Neural cell (in vitro differentiated cells): ENCODE measurements at regions not wholly inside any gene's neighbourhood (a gene's known extent, or its start where the extent isn't known, plus 50 kb on each side); places are given as distances from the start of the nearest gene placed in this dataset.

ENCODE experiments used
- H2AFZ ChIP-seq: fragments of 200-600, 300-800 bp; sonication (generic), shearing (Covaris generic); 2 replicates; pipeline ENCODE4 v1.6.0; 2014; ENCODE audit warnings: low read depth, mild to moderate bottlenecking, antibody characterized with exemption, low read length, moderate library complexity
- H3F3A ChIP-seq: fragments of 200-600 bp; shearing (Covaris generic); 2 replicates; pipeline ENCODE4 v1.6.1; 2016; ENCODE audit warnings: mild to moderate bottlenecking, moderate library complexity, mixed read lengths, antibody characterized with exemption, low read length; ENCODE audit not compliant: insufficient read depth, poor library complexity, severe bottlenecking
- H3K27ac ChIP-seq: fragments of 200-600, 300-800 bp; sonication (generic), shearing (Covaris generic); 2 replicates; pipeline ENCODE4 v1.5.1; 2014; ENCODE audit warnings: mild to moderate bottlenecking, low read length, moderate library complexity
- H3K27me3 ChIP-seq: fragments of 300-800, 200-600 bp; sonication (generic), shearing (Covaris generic); 2 replicates; pipeline ENCODE4 v1.6.0; 2014; ENCODE audit warnings: mild to moderate bottlenecking, low read depth, low read length, moderate library complexity; ENCODE audit not compliant: insufficient read depth
- H3K36me3 ChIP-seq: fragments of 300-800, 200-600 bp; sonication (generic), shearing (Covaris generic); 2 replicates; pipeline ENCODE4 v1.5.1; 2014; ENCODE audit warnings: mild to moderate bottlenecking, antibody characterized with exemption, low read length, moderate library complexity; ENCODE audit not compliant: insufficient read depth
- H3K4me2 ChIP-seq: fragments of 300-800, 200-600 bp; sonication (generic), shearing (Covaris generic); 2 replicates; pipeline ENCODE4 v1.6.0; 2014; ENCODE audit warnings: mild to moderate bottlenecking, low read length
- H3K4me3 ChIP-seq: fragments of 300-800, 200-600 bp; sonication (generic), shearing (Covaris generic); 2 replicates; pipeline ENCODE4 v1.5.1; 2014; ENCODE audit warnings: mild to moderate bottlenecking, low read length, moderate library complexity
- H3K79me2 ChIP-seq: fragments of 200-600 bp; shearing (Covaris generic); replicated peaks from 2 replicates; pipeline ENCODE4 v1.6.0; 2014; ENCODE audit warnings: mild to moderate bottlenecking, low read length, moderate library complexity; ENCODE audit not compliant: insufficient read depth
- H3K9ac ChIP-seq: fragments of 300-800, 200-600 bp; sonication (generic), shearing (Covaris generic); 2 replicates; pipeline ENCODE4 v1.6.1; 2016; ENCODE audit warnings: mild to moderate bottlenecking, low read length, mixed read lengths
- H3K9me2 ChIP-seq: fragments of 200-600 bp; shearing (Covaris generic); 2 replicates; pipeline ENCODE4 v1.6.1; 2016; ENCODE audit warnings: mild to moderate bottlenecking, low read length, mixed read lengths; ENCODE audit not compliant: insufficient read depth
- H3K9me3 ChIP-seq: fragments of 200-600, 300-800 bp; sonication (generic), shearing (Covaris generic); 2 replicates; pipeline ENCODE4 v1.6.1; 2016; ENCODE audit warnings: mild to moderate bottlenecking, mixed run types, low read length, moderate library complexity, mixed read lengths
- H4K20me1 ChIP-seq: fragments of 200-600 bp; shearing (Covaris generic); 2 replicates; pipeline ENCODE4 v1.6.1; 2016; ENCODE audit warnings: mild to moderate bottlenecking, mixed run types; ENCODE audit not compliant: insufficient read depth
- EP300 ChIP-seq: fragments of 450-650 bp; conservative IDR thresholded peaks from 2 replicates; pipeline ENCODE4 v1.6.1; 2014; ENCODE audit warnings: antibody characterized with exemption, mild to moderate bottlenecking, moderate library complexity; ENCODE audit not compliant: poor library complexity, severe bottlenecking
- EZH2 ChIP-seq: fragments of 200-600, 300-800 bp; shearing (Covaris generic), sonication (generic); IDR thresholded peaks from 2 replicates; pipeline ENCODE4 v1.6.1; 2014; ENCODE audit warnings: antibody characterized with exemption, low read length, borderline replicate concordance, mild to moderate bottlenecking; ENCODE audit not compliant: insufficient read depth, poor library complexity, severe bottlenecking
- MXI1 ChIP-seq: fragments of 450-650 bp; conservative IDR thresholded peaks from 2 replicates; pipeline ENCODE4 v1.6.1; 2014; ENCODE audit warnings: antibody characterized with exemption, mild to moderate bottlenecking; ENCODE audit not compliant: poor library complexity, severe bottlenecking
- POLR2AphosphoS5 ChIP-seq: IDR thresholded peaks from 2 replicates; pipeline ENCODE4 v1.6.1; 2012
- RAD21 ChIP-seq: fragments of 450-650 bp; conservative IDR thresholded peaks from 2 replicates; pipeline ENCODE4 v1.6.1; 2014; ENCODE audit warnings: antibody characterized with exemption, mild to moderate bottlenecking, moderate library complexity
- SMC3 ChIP-seq: fragments of 450-650 bp; conservative IDR thresholded peaks from 2 replicates; pipeline ENCODE4 v1.6.1; 2014; ENCODE audit warnings: antibody characterized with exemption, mild to moderate bottlenecking, moderate library complexity; ENCODE audit not compliant: poor library complexity
- TAF1 ChIP-seq: IDR thresholded peaks from 2 replicates; pipeline ENCODE4 v1.6.1; 2012; ENCODE audit warnings: low read depth
- TF ChIP-seq, protein P1 (sequence below): IDR thresholded peaks from 2 replicates; pipeline ENCODE4 v1.6.1; 2012; ENCODE audit warnings: borderline replicate concordance
- TF ChIP-seq, protein P2 (sequence below): fragments of 450-650 bp; IDR thresholded peaks from 2 replicates; pipeline ENCODE4 v1.5.1; 2014; ENCODE audit warnings: antibody characterized with exemption, mild to moderate bottlenecking, moderate library complexity; ENCODE audit not compliant: poor library complexity, severe bottlenecking

DNA sequence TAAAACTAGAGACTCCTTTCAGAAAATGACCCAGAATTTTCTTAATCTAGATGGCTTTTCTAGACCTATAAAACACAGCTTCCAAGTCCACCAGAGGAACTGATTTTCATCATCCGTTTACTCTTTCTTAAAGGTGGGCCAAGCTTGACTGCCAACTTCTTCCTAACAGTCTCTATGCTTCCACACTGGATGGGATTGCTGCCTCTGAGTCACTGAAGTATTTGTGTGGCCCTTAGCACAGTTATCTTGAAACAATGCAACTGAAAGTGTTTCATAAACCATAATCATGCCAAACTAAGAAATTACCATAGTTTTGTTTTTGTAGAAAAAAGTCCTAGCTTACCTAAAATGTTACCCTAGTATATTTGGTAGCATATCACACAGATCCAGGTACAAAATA lies 985.7 kb downstream of the TUSC7 start:
- Histone ChIP-seq H3K9me3 (no peaks in the 10 kb centered on the region), H3K9ac (no peak overlapping the region), H3K4me3 (no peak overlapping the region), H3F3A (no peaks in the 10 kb centered on the region), H3K4me2 (no peak overlapping the region), H4K20me1 (no peaks in the 10 kb centered on the region), H3K27me3 (no peaks in the 10 kb centered on the region), H3K36me3 (no peaks in the 10 kb centered on the region), H2AFZ (no peak overlapping the region), H3K9me2 (no peaks in the 10 kb centered on the region), H3K79me2 (no peaks in the 10 kb centered on the region), H3K27ac (no peak overlapping the region)
- TF ChIP-seq POLR2AphosphoS5 (no peak), EP300 (no peak), EZH2 (no peak), MXI1 (no peak), RAD21 (no peak), TAF1 (no peak), SMC3 (no peak)
- TF ChIP-seq, protein P1, sequence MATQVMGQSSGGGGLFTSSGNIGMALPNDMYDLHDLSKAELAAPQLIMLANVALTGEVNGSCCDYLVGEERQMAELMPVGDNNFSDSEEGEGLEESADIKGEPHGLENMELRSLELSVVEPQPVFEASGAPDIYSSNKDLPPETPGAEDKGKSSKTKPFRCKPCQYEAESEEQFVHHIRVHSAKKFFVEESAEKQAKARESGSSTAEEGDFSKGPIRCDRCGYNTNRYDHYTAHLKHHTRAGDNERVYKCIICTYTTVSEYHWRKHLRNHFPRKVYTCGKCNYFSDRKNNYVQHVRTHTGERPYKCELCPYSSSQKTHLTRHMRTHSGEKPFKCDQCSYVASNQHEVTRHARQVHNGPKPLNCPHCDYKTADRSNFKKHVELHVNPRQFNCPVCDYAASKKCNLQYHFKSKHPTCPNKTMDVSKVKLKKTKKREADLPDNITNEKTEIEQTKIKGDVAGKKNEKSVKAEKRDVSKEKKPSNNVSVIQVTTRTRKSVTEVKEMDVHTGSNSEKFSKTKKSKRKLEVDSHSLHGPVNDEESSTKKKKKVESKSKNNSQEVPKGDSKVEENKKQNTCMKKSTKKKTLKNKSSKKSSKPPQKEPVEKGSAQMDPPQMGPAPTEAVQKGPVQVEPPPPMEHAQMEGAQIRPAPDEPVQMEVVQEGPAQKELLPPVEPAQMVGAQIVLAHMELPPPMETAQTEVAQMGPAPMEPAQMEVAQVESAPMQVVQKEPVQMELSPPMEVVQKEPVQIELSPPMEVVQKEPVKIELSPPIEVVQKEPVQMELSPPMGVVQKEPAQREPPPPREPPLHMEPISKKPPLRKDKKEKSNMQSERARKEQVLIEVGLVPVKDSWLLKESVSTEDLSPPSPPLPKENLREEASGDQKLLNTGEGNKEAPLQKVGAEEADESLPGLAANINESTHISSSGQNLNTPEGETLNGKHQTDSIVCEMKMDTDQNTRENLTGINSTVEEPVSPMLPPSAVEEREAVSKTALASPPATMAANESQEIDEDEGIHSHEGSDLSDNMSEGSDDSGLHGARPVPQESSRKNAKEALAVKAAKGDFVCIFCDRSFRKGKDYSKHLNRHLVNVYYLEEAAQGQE: no peak
- TF ChIP-seq, protein P2, sequence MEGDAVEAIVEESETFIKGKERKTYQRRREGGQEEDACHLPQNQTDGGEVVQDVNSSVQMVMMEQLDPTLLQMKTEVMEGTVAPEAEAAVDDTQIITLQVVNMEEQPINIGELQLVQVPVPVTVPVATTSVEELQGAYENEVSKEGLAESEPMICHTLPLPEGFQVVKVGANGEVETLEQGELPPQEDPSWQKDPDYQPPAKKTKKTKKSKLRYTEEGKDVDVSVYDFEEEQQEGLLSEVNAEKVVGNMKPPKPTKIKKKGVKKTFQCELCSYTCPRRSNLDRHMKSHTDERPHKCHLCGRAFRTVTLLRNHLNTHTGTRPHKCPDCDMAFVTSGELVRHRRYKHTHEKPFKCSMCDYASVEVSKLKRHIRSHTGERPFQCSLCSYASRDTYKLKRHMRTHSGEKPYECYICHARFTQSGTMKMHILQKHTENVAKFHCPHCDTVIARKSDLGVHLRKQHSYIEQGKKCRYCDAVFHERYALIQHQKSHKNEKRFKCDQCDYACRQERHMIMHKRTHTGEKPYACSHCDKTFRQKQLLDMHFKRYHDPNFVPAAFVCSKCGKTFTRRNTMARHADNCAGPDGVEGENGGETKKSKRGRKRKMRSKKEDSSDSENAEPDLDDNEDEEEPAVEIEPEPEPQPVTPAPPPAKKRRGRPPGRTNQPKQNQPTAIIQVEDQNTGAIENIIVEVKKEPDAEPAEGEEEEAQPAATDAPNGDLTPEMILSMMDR: no peak

DNA sequence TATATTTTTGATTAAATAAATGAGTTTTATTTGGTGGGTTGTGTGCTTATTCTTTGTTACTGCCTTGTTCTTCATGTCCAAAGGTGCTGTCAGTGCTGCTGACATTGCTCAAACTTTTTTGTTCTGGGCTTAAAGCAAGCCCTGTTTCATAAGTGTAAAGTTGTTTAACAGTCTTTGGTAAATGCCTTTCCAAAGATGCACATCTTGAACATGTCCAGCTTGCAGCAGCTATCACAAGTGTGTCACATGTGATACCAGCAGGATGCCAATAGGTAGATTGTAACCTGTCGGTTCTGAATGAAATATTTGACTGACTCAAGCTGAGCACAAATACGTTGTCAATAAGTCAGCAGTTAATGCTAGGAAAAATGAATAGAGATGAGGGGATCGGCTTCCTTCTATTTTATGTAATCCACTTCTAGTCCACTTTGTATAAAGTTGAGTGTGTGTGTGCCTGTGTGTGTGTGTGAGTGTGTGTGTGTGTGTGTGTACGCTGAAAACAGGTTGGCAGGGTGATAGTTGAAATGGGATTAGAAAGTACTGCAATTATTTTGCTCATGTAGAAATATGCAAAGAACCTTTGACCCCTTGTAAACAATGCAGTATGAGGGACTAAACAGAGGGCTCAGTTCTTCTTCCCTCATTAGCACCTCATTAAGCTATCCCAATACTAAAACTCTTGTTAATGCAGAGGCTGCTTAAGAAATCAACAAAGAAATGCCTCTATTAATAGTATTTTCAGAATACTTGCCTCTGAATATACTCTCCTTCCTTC lies 986.5 kb downstream of the TUSC7 start:
- Histone ChIP-seq H3K4me2 (no peak overlapping the region), H3K9me2 (no peaks in the 10 kb centered on the region), H2AFZ (no peak overlapping the region), H3K36me3 (no peaks in the 10 kb centered on the region), H3K27me3 (no peaks in the 10 kb centered on the region), H3K27ac (no peak overlapping the region), H3K9ac (no peak overlapping the region), H4K20me1 (no peaks in the 10 kb centered on the region), H3K9me3 (no peaks in the 10 kb centered on the region), H3K4me3 (no peak overlapping the region), H3F3A (no peaks in the 10 kb centered on the region), H3K79me2 (no peaks in the 10 kb centered on the region)
- TF ChIP-seq POLR2AphosphoS5 (no peak), RAD21 (no peak), MXI1 (no peak), EP300 (no peak), TAF1 (no peak), EZH2 (no peak), SMC3 (no peak)
- TF ChIP-seq, protein P1: no peak
- TF ChIP-seq, protein P2: no peak
